BE2C (cell line): ENCODE measurements at regions not wholly inside any gene's neighbourhood (a gene's known extent, or its start where the extent isn't known, plus 50 kb on each side); places are given as distances from the start of the nearest gene placed in this dataset.
"Not testable (repeated sequence)": the region's sequence is repeated elsewhere in the genome, so short reads cannot be mapped to it uniquely, and the experiment has no call there.

Experiments
- DNase-seq: peaks from one replicate; pipeline ENCODE4 v3.0.0-alpha.2; 2020
- H3K27me3 ChIP-seq: fragments of 250-450 bp; sonication (Bioruptor Pico); 2 replicates; pipeline ENCODE4 v1.5.1; 2020; ENCODE audit warnings: mild to moderate bottlenecking
- H3K36me3 ChIP-seq: fragments of 250-450 bp; sonication (Bioruptor Pico); 2 replicates; pipeline ENCODE4 v1.5.1; 2020; ENCODE audit warnings: mild to moderate bottlenecking
- H3K4me1 ChIP-seq: fragments of 250-450 bp; sonication (Bioruptor Pico); 2 replicates; pipeline ENCODE4 v1.5.1; 2020
- H3K4me3 ChIP-seq: 2 replicates; pipeline ENCODE4 v1.5.1; 2011; ENCODE audit warnings: low read depth, low read length
- H3K9me3 ChIP-seq: fragments of 250-450 bp; sonication (Bioruptor Pico); 2 replicates; pipeline ENCODE4 v1.5.1; 2020
- TF ChIP-seq, protein P1 (sequence below): IDR thresholded peaks from 2 replicates; pipeline ENCODE4 v1.5.1; 2012; ENCODE audit warnings: mild to moderate bottlenecking, low read depth, low read length

DNA sequence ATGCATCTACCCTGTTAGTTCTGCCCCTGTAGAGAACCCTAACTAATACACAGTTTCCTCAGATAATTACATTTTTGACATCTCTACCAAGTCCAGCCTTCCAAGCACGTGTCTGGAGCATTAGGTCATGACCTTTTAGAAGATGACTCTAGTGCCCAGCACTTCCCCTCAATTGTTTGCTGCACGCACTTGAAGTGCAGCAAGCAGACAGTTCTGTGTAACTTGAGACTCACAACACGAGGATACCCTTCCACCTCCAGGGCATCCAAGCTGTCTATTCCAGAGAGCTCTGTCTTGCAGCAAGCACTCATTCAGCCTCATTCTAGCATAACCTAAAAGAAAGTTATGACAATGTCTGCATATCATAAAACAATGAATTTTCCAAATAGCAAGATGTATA is 1410.5 kb upstream of the CDH18 start:
- no peak overlapping the region for H3K4me3 ChIP-seq
- no peaks in the 10 kb centered on the region for H3K36me3 ChIP-seq
- no peaks in the 10 kb centered on the region for H3K9me3 ChIP-seq
- no peak for DNase-seq
- H3K4me1 ChIP-seq = no peaks in the 10 kb centered on the region; the same call in 1 of the 2 replicates
- TF ChIP-seq, protein P1, sequence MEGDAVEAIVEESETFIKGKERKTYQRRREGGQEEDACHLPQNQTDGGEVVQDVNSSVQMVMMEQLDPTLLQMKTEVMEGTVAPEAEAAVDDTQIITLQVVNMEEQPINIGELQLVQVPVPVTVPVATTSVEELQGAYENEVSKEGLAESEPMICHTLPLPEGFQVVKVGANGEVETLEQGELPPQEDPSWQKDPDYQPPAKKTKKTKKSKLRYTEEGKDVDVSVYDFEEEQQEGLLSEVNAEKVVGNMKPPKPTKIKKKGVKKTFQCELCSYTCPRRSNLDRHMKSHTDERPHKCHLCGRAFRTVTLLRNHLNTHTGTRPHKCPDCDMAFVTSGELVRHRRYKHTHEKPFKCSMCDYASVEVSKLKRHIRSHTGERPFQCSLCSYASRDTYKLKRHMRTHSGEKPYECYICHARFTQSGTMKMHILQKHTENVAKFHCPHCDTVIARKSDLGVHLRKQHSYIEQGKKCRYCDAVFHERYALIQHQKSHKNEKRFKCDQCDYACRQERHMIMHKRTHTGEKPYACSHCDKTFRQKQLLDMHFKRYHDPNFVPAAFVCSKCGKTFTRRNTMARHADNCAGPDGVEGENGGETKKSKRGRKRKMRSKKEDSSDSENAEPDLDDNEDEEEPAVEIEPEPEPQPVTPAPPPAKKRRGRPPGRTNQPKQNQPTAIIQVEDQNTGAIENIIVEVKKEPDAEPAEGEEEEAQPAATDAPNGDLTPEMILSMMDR = no peak
- no peaks in the 10 kb centered on the region for H3K27me3 ChIP-seq

GRCh38 chr5:21397693-21398092 is 1409.7 kb upstream of the CDH18 start:
- TF ChIP-seq, protein P1 = no peak
- Histone ChIP-seq H3K4me3 (no peak overlapping the region), H3K4me1 (no peaks in the 10 kb centered on the region; the same call in 1 of the 2 replicates), H3K36me3 (no peaks in the 10 kb centered on the region), H3K9me3 (no peaks in the 10 kb centered on the region), H3K27me3 (no peaks in the 10 kb centered on the region)
- no peak for DNase-seq

GRCh38 chr5:21391506-21391905 is 1403.5 kb upstream of the CDH18 start:
- no peaks in the 10 kb centered on the region for H3K36me3 ChIP-seq
- no peaks in the 10 kb centered on the region for H3K9me3 ChIP-seq
- no peaks in the 10 kb centered on the region for H3K27me3 ChIP-seq
- peaks cover 9% of the 10 kb centered on the region for H3K4me1 ChIP-seq
- peak; percentile 25 for DNase-seq
- H3K4me3 ChIP-seq = no peak overlapping the region
- TF ChIP-seq, protein P1 = peak; percentile 60

- H3K4me3 ChIP-seq, H3K9me3 ChIP-seq, H3K27me3 ChIP-seq, H3K4me1 ChIP-seq, H3K36me3 ChIP-seq, DNase-seq: not testable (repeated sequence)
Measured at GRCh38 chr5:21360754-21361153, 1372.8 kb upstream of the CDH18 start.

DNA sequence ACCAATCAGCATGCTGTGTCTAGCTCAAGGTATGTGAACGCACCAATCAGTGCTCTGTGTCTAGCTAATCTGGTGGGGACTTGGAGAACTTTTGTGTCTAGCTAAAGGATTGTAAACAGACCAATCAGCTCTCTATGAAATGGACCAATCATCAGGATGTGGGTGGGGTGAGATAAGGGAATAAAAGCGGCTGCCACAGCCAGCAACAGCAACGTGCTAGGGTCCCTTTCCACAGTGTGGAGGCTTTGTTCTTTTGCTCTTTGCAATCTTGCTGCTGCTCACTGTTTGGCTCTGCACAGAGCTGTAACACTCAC is 1353.9 kb upstream of the CDH18 start:
- not testable (repeated sequence) for H3K9me3 ChIP-seq, H3K4me3 ChIP-seq, H3K4me1 ChIP-seq, H3K27me3 ChIP-seq, DNase-seq, H3K36me3 ChIP-seq

GRCh38 chr5:21341203-21341947 is 1353.4 kb upstream of the CDH18 start:
- H3K27me3 ChIP-seq, H3K4me1 ChIP-seq, H3K4me3 ChIP-seq, H3K9me3 ChIP-seq, DNase-seq, H3K36me3 ChIP-seq: not testable (repeated sequence)

DNA sequence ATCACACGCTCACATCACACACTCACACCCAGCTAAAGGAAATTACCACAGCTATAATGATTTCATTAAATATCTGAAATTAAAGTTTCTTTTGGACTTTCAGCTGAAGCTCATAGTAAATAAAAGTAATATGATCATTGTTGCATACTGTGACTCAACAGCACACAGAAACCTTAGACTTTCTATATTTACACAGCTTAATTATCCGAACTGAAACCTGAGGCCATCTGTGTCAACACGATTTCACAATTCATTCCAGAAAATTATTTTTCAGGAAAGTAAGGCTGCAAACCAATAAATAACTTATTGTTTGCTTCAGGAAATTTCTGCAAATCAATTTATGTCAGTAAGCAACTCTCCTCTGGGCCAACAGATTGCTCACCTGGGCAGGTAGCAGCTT is 1352.2 kb upstream of the CDH18 start:
- not testable (repeated sequence) for H3K4me1 ChIP-seq, H3K9me3 ChIP-seq, H3K4me3 ChIP-seq, DNase-seq, H3K36me3 ChIP-seq, H3K27me3 ChIP-seq

- H3K9me3 ChIP-seq, H3K27me3 ChIP-seq, DNase-seq, H3K36me3 ChIP-seq, H3K4me3 ChIP-seq, H3K4me1 ChIP-seq: not testable (repeated sequence)
Measured at GRCh38 chr5:21336478-21336877, 1348.5 kb upstream of the CDH18 start.

DNA sequence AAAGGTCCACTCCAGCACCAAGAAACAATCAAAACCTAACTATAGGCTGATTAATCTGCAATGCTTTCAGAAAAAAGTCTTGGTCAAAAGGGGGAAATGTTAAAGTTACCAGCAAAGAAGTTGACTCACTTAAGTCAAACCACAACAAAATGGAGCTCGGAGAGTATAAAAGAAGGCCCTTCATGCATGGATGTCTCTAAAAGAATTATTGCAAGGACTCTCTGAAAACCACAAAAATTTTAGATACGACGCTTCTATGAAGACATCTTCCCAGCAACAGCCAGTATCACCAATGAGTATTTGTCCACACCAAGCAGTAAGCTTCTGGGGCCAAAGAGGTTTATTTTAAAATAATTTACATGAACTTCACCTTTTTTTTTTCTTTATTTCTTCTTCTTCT is 1327.4 kb upstream of the CDH18 start:
- H3K4me1 ChIP-seq, H3K36me3 ChIP-seq, H3K27me3 ChIP-seq, H3K4me3 ChIP-seq, H3K9me3 ChIP-seq, DNase-seq: not testable (repeated sequence)

- H3K9me3 ChIP-seq, H3K4me1 ChIP-seq, H3K36me3 ChIP-seq, DNase-seq, H3K27me3 ChIP-seq, H3K4me3 ChIP-seq: not testable (repeated sequence)
Measured at GRCh38 chr5:21301205-21301604, 1313.2 kb upstream of the CDH18 start.

GRCh38 chr5:21274361-21274760 is 1286.4 kb upstream of the CDH18 start:
- not testable (repeated sequence) for H3K9me3 ChIP-seq, H3K4me3 ChIP-seq, H3K27me3 ChIP-seq, H3K4me1 ChIP-seq, H3K36me3 ChIP-seq, DNase-seq
